ENCODE measurements at regions not wholly inside any gene's neighbourhood (a gene's known extent, or its start where the extent isn't known, plus 50 kb on each side); places are given as distances from the start of the nearest gene placed in this dataset.
"Not testable (repeated sequence)": the region's sequence is repeated elsewhere in the genome, so short reads cannot be mapped to it uniquely, and the experiment has no call there.

DNA sequence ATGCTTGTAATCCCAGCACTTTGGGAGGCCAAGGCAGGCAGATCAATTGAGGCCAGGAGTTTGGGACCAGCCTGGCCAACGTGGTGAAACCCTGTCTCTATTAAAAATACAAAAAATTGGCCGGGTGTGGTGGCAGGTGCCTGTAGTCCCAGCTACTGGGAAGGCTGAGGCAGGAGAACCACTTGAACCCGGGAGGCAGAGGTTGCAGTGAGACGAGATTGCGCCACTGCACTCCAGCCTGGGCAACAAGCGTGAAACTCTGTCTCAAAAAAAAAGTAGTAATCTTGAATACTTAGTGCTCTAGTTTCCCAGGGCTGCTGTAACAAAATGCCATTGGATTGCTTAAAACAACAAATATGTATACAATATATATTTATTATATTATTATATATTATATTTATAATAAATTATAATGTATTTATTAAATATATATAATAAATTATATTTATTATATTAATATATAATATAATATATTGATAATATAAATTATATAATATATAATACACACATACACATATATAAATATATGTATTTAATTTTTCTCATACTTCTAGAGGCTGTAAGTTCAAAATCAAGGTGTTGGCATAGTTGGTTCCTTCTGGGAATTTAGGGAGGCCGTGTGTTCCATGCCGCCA, 71.5 kb upstream of the HIVEP1 start:
- TF ChIP-seq, protein P1, sequence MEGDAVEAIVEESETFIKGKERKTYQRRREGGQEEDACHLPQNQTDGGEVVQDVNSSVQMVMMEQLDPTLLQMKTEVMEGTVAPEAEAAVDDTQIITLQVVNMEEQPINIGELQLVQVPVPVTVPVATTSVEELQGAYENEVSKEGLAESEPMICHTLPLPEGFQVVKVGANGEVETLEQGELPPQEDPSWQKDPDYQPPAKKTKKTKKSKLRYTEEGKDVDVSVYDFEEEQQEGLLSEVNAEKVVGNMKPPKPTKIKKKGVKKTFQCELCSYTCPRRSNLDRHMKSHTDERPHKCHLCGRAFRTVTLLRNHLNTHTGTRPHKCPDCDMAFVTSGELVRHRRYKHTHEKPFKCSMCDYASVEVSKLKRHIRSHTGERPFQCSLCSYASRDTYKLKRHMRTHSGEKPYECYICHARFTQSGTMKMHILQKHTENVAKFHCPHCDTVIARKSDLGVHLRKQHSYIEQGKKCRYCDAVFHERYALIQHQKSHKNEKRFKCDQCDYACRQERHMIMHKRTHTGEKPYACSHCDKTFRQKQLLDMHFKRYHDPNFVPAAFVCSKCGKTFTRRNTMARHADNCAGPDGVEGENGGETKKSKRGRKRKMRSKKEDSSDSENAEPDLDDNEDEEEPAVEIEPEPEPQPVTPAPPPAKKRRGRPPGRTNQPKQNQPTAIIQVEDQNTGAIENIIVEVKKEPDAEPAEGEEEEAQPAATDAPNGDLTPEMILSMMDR (IDR thresholded peaks at IDR 0.05) = not testable (repeated sequence)
- not testable (repeated sequence) for TF ChIP-seq POLR2AphosphoS5 (IDR thresholded peaks at IDR 0.05; ENCODE audit: low read depth, low read length)
